ENCODE measurements at regions not wholly inside any gene's neighbourhood (a gene's known extent, or its start where the extent isn't known, plus 50 kb on each side); places are given as distances from the start of the nearest gene placed in this dataset.

- no peak overlapping the region for H3K4me3 ChIP-seq (ENCODE audit: low read depth, low read length)
- no peak for TF ChIP-seq CTCF (IDR thresholded peaks at IDR 0.05; ENCODE audit: insufficient read depth, low read length)
- DNase-seq (ENCODE audit: low read depth), result no peak
Measured at GRCh38 chr2:156918410-156918809, 339.1 kb upstream of the GALNT5 start.

GRCh38 chr2:156930423-156930822 lies 327.1 kb upstream of the GALNT5 start:
- H3K4me3 ChIP-seq (ENCODE audit: low read depth, low read length), result no peak overlapping the region
- DNase-seq (ENCODE audit: low read depth), result no peak
- TF ChIP-seq CTCF (IDR thresholded peaks at IDR 0.05; ENCODE audit: insufficient read depth, low read length), result no peak

GRCh38 chr2:156933645-156934225 lies 323.8 kb upstream of the GALNT5 start:
- no peak for DNase-seq (ENCODE audit: low read depth)
- TF ChIP-seq CTCF (IDR thresholded peaks at IDR 0.05; ENCODE audit: insufficient read depth, low read length), result no peak
- no peak overlapping the region for H3K4me3 ChIP-seq (ENCODE audit: low read depth, low read length)

GRCh38 chr2:156935616-156936015 lies 321.9 kb upstream of the GALNT5 start:
- H3K4me3 ChIP-seq (ENCODE audit: low read depth, low read length), result no peak overlapping the region
- TF ChIP-seq CTCF (IDR thresholded peaks at IDR 0.05; ENCODE audit: insufficient read depth, low read length), result no peak
- DNase-seq (ENCODE audit: low read depth), result no peak

GRCh38 chr2:156937430-156937829 lies 320.1 kb upstream of the GALNT5 start:
- no peak for DNase-seq (ENCODE audit: low read depth)
- no peak overlapping the region for H3K4me3 ChIP-seq (ENCODE audit: low read depth, low read length)
- TF ChIP-seq CTCF (IDR thresholded peaks at IDR 0.05; ENCODE audit: insufficient read depth, low read length), result no peak

- DNase-seq (ENCODE audit: low read depth), result no peak
- TF ChIP-seq CTCF (IDR thresholded peaks at IDR 0.05; ENCODE audit: insufficient read depth, low read length), result no peak
- no peak overlapping the region for H3K4me3 ChIP-seq (ENCODE audit: low read depth, low read length)
Measured at GRCh38 chr2:156944871-156945270, 312.6 kb upstream of the GALNT5 start.

- no peak for DNase-seq (ENCODE audit: low read depth)
- no peak overlapping the region for H3K4me3 ChIP-seq (ENCODE audit: low read depth, low read length)
- no peak for TF ChIP-seq CTCF (IDR thresholded peaks at IDR 0.05; ENCODE audit: insufficient read depth, low read length)
Measured at GRCh38 chr2:156947261-156947660, 310.2 kb upstream of the GALNT5 start.

All from fibroblast of the aortic adventitia (primary cell).